SH-SY5Y (cell line): ENCODE measurements at regions not wholly inside any gene's neighbourhood (a gene's known extent, or its start where the extent isn't known, plus 50 kb on each side); places are given as distances from the start of the nearest gene placed in this dataset.

Experiments used
- GATA2 ChIP-seq: IDR thresholded peaks from 2 replicates; pipeline ENCODE4 v1.6.1; 2011; ENCODE audit warnings: mild to moderate bottlenecking, low read depth, low read length
- GATA3 ChIP-seq: IDR thresholded peaks from 2 replicates; pipeline ENCODE4 v1.6.1; 2011; ENCODE audit warnings: low read depth, mild to moderate bottlenecking, low read length, moderate library complexity

GRCh38 chr10:1978584-1978983 lies 241.3 kb upstream of the ADARB2 start:
- no peak for TF ChIP-seq GATA3
- no peak for TF ChIP-seq GATA2

- TF ChIP-seq GATA2 (no peak), GATA3 (no peak)
These were observed 240.1 kb upstream of the ADARB2 start for GRCh38 chr10:1977461-1977860.

- TF ChIP-seq GATA3, result no peak
- TF ChIP-seq GATA2, result no peak
These were observed 235.1 kb upstream of the ADARB2 start for GRCh38 chr10:1972406-1972805.

- no peak for TF ChIP-seq GATA2
These were observed 231.1 kb upstream of the ADARB2 start for GRCh38 chr10:1968257-1969033.

GRCh38 chr10:1966712-1967376 lies 229.5 kb upstream of the ADARB2 start:
- TF ChIP-seq GATA3 (no peak), GATA2 (no peak)

- TF ChIP-seq GATA3 (no peak), GATA2 (no peak)
These were observed 227.2 kb upstream of the ADARB2 start for GRCh38 chr10:1964476-1964875.

- TF ChIP-seq GATA2, result no peak
- no peak for TF ChIP-seq GATA3
These were observed 226.0 kb upstream of the ADARB2 start for GRCh38 chr10:1963341-1963740.

GRCh38 chr10:1961989-1962388 lies 224.7 kb upstream of the ADARB2 start:
- TF ChIP-seq GATA3, result no peak
- no peak for TF ChIP-seq GATA2

GRCh38 chr10:1960982-1961381 lies 223.7 kb upstream of the ADARB2 start:
- no peak for TF ChIP-seq GATA3
- no peak for TF ChIP-seq GATA2

GRCh38 chr10:1957057-1957456 lies 219.7 kb upstream of the ADARB2 start:
- no peak for TF ChIP-seq GATA2
- TF ChIP-seq GATA3, result no peak

GRCh38 chr10:1954300-1954699 lies 217.0 kb upstream of the ADARB2 start:
- no peak for TF ChIP-seq GATA2
- TF ChIP-seq GATA3, result no peak

- TF ChIP-seq GATA2 (no peak), GATA3 (no peak)
These were observed 215.1 kb upstream of the ADARB2 start for GRCh38 chr10:1952126-1953095.

- no peak for TF ChIP-seq GATA2
- no peak for TF ChIP-seq GATA3
These were observed 213.6 kb upstream of the ADARB2 start for GRCh38 chr10:1950803-1951495.
